Endodermal cell (in vitro differentiated cells): ENCODE measurements at regions not wholly inside any gene's neighbourhood (a gene's known extent, or its start where the extent isn't known, plus 50 kb on each side); places are given as distances from the start of the nearest gene placed in this dataset.

Experiments
- DNase-seq: peaks from one replicate; pipeline ENCODE4 v3.0.0-alpha.2; 2017
- H3K27ac ChIP-seq: 2 replicates; pipeline ENCODE4 v1.5.1; 2013; ENCODE audit warnings: mild to moderate bottlenecking, low read depth, low read length, moderate library complexity
- H3K27me3 ChIP-seq: 2 replicates; pipeline ENCODE4 v1.6.1; 2013; ENCODE audit warnings: mild to moderate bottlenecking, low read length, moderate library complexity; ENCODE audit not compliant: insufficient read depth, control insufficient read depth, poor library complexity, severe bottlenecking
- H3K36me3 ChIP-seq: 2 replicates; pipeline ENCODE4 v1.7.0; 2013; ENCODE audit warnings: mild to moderate bottlenecking, low read length, moderate library complexity; ENCODE audit not compliant: control insufficient read depth, insufficient read depth
- H3K4me1 ChIP-seq: one replicate; pipeline ENCODE4 v1.7.0; 2013; ENCODE audit warnings: low read length; ENCODE audit not compliant: control insufficient read depth, insufficient read depth
- H3K4me3 ChIP-seq: 2 replicates; pipeline ENCODE4 v1.5.1; 2013; ENCODE audit warnings: mild to moderate bottlenecking, low read length, moderate library complexity
- H3K9ac ChIP-seq: 2 replicates; pipeline ENCODE4 v1.6.1; 2013; ENCODE audit warnings: mild to moderate bottlenecking, low read length, moderate library complexity; ENCODE audit not compliant: poor library complexity, severe bottlenecking; ENCODE audit errors: extremely low read depth
- H3K9me3 ChIP-seq: 2 replicates; pipeline ENCODE4 v1.6.1; 2013; ENCODE audit warnings: mild to moderate bottlenecking, low read length, moderate library complexity; ENCODE audit not compliant: control insufficient read depth
- H3K27ac Mint-ChIP-seq: 2 replicates; pipeline ENCODE4 v1.8.0; 2020; ENCODE audit warnings: mixed read lengths
- H3K27me3 Mint-ChIP-seq: 2 replicates; pipeline ENCODE4 v1.8.0; 2021; ENCODE audit warnings: mild to moderate bottlenecking, mixed read lengths; ENCODE audit not compliant: insufficient read depth
- H3K36me3 Mint-ChIP-seq: 2 replicates; pipeline ENCODE4 v1.8.0; 2020; ENCODE audit warnings: low read depth, mixed read lengths
- H3K4me1 Mint-ChIP-seq: 2 replicates; pipeline ENCODE4 v1.8.0; 2020; ENCODE audit warnings: mixed read lengths
- H3K4me3 Mint-ChIP-seq: 2 replicates; pipeline ENCODE4 v1.8.0; 2020; ENCODE audit warnings: mild to moderate bottlenecking, moderate library complexity, mixed read lengths
- H3K9me3 Mint-ChIP-seq: 2 replicates; pipeline ENCODE4 v1.8.0; 2020; ENCODE audit warnings: mild to moderate bottlenecking, mixed read lengths
- WGBS, 2 experiments: methylation state at CpG; one replicate each; pipeline versions ENCODE4 v1.1.5 to v1.1.7; 2013; ENCODE audit warnings: missing lambda C conversion rate in 2 of 2, mixed read lengths in 1 of 2; ENCODE audit not compliant: insufficient coverage in 1 of 2, insufficient read length in 1 of 2; 5-methylcytosine and 5-hydroxymethylcytosine counted together
- TF ChIP-seq, protein P1 (sequence below): fragments of 200-600 bp; sonication (generic); conservative IDR thresholded peaks from 2 replicates; pipeline ENCODE4 v1.5.0; 2021; ENCODE audit warnings: antibody characterized with exemption, mild to moderate bottlenecking

DNA sequence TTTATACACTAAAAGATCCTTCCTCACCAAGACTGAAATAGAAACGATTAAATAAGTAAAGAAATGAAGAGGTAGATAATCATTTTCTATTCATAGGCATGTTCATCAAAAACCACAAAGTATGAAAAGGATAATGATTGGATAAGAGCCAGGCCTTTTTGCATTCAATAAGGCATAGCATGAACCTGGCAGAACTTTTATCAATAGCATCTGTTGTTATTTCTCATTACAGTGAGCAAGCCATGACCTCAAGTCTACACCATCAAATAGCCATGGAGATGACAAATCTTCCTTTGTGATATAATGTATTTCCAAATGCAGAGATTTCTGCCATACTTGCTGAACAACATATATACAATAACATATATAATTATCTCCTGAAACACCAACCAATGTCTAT is 206.0 kb upstream of the SLC7A11 start:
- H3K27me3 Mint-ChIP-seq = no peaks in the 10 kb centered on the region
- no peak for DNase-seq
- TF ChIP-seq, protein P1, sequence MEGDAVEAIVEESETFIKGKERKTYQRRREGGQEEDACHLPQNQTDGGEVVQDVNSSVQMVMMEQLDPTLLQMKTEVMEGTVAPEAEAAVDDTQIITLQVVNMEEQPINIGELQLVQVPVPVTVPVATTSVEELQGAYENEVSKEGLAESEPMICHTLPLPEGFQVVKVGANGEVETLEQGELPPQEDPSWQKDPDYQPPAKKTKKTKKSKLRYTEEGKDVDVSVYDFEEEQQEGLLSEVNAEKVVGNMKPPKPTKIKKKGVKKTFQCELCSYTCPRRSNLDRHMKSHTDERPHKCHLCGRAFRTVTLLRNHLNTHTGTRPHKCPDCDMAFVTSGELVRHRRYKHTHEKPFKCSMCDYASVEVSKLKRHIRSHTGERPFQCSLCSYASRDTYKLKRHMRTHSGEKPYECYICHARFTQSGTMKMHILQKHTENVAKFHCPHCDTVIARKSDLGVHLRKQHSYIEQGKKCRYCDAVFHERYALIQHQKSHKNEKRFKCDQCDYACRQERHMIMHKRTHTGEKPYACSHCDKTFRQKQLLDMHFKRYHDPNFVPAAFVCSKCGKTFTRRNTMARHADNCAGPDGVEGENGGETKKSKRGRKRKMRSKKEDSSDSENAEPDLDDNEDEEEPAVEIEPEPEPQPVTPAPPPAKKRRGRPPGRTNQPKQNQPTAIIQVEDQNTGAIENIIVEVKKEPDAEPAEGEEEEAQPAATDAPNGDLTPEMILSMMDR = no peak
- no peak overlapping the region for H3K4me3 Mint-ChIP-seq
- H3K27ac Mint-ChIP-seq = no peak overlapping the region
- H3K4me1 ChIP-seq = no peaks in the 10 kb centered on the region
- peaks cover 3% of the 10 kb centered on the region for H3K9me3 Mint-ChIP-seq
- H3K9ac ChIP-seq = no peak overlapping the region
- H3K36me3 ChIP-seq = no peaks in the 10 kb centered on the region
- H3K4me3 ChIP-seq = no peak overlapping the region
- no CpG with 5 or more reads among the region's 1 CpG for WGBS, 2 experiments
- no peaks in the 10 kb centered on the region for H3K27me3 ChIP-seq
- peaks cover 4% of the 10 kb centered on the region for H3K9me3 ChIP-seq
- H3K4me1 Mint-ChIP-seq = no peaks in the 10 kb centered on the region
- H3K36me3 Mint-ChIP-seq = no peaks in the 10 kb centered on the region
- no peak overlapping the region for H3K27ac ChIP-seq

DNA sequence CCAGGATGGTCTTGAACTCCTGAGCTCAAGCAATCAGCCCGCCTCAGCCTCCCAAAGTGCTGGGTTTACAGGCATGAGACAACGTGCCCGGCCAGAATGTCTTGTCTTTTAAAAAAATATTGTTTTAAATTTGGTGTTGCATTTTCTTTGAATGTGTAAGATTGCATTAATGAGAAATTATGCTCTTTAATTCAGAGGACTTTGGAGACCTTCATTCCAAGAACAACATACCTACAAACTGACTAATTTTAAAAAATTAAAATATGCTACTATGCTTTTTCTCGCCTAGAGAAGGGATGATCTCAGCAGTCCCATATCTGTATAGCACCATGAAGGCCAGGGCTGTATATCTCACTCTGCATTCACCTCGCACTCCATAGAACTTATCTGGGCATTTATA is 204.3 kb upstream of the SLC7A11 start:
- H3K9me3 ChIP-seq = peaks cover 4% of the 10 kb centered on the region
- H3K27me3 ChIP-seq = no peaks in the 10 kb centered on the region
- H3K4me3 ChIP-seq = no peak overlapping the region
- H3K9me3 Mint-ChIP-seq = peaks cover 7% of the 10 kb centered on the region
- H3K4me3 Mint-ChIP-seq = no peak overlapping the region
- WGBS, 2 experiments = 94 to 100% methylated on average over 2 to 5 of the region's 5 CpGs
- H3K4me1 Mint-ChIP-seq = no peaks in the 10 kb centered on the region
- H3K36me3 ChIP-seq = no peaks in the 10 kb centered on the region
- H3K27ac Mint-ChIP-seq = no peak overlapping the region
- no peaks in the 10 kb centered on the region for H3K27me3 Mint-ChIP-seq
- H3K36me3 Mint-ChIP-seq = no peaks in the 10 kb centered on the region
- TF ChIP-seq, protein P1 = no peak
- no peaks in the 10 kb centered on the region for H3K4me1 ChIP-seq
- H3K27ac ChIP-seq = no peak overlapping the region
- H3K9ac ChIP-seq = no peak overlapping the region
- DNase-seq = no peak

DNA sequence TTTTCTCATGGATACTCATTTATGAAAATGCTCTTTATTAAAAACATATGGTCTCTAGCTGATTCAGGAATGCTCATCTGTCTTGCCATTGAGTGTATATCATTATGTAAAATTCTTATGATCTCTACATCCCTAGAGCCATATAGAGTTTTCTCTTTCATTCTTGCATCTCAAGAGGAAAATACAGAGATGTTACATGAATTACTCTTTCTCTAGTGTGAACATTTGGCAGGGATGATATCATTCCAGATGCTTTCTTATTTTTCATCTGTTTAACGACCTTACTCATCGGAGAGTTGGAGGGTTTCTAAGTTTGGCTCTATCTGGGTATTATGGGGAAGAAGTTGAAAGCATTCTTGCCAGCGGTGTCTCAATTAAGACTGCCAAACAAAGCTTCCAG is 202.9 kb upstream of the SLC7A11 start:
- H3K4me1 Mint-ChIP-seq = no peaks in the 10 kb centered on the region
- H3K9me3 Mint-ChIP-seq = peaks cover 7% of the 10 kb centered on the region
- 92 to 94% methylated on average over 2 to 3 of the region's 3 CpGs for WGBS, 2 experiments
- no peak overlapping the region for H3K27ac ChIP-seq
- H3K27me3 Mint-ChIP-seq = no peaks in the 10 kb centered on the region
- no peaks in the 10 kb centered on the region for H3K27me3 ChIP-seq
- H3K27ac Mint-ChIP-seq = no peak overlapping the region
- no peak overlapping the region for H3K9ac ChIP-seq
- no peaks in the 10 kb centered on the region for H3K4me1 ChIP-seq
- no peak overlapping the region for H3K4me3 ChIP-seq
- peaks cover 4% of the 10 kb centered on the region for H3K9me3 ChIP-seq
- TF ChIP-seq, protein P1 = no peak
- DNase-seq = no peak
- H3K4me3 Mint-ChIP-seq = no peak overlapping the region
- no peaks in the 10 kb centered on the region for H3K36me3 Mint-ChIP-seq
- H3K36me3 ChIP-seq = no peaks in the 10 kb centered on the region
